HUES48 (cell line): ENCODE measurements at regions not wholly inside any gene's neighbourhood (a gene's known extent, or its start where the extent isn't known, plus 50 kb on each side); places are given as distances from the start of the nearest gene placed in this dataset.

Experiments
- H3K27ac ChIP-seq: one replicate; pipeline ENCODE4 v1.7.0; 2013; ENCODE audit warnings: low read depth, low read length, inconsistent platforms
- H3K27me3 ChIP-seq: 2 replicates; pipeline ENCODE4 v1.6.1; 2013; ENCODE audit warnings: mild to moderate bottlenecking, low read length; ENCODE audit not compliant: control insufficient read depth, insufficient read depth
- H3K36me3 ChIP-seq: 2 replicates; pipeline ENCODE4 v1.6.1; 2013; ENCODE audit warnings: low read length; ENCODE audit not compliant: control insufficient read depth, insufficient read depth
- H3K4me1 ChIP-seq: 2 replicates; pipeline ENCODE4 v1.6.1; 2013; ENCODE audit warnings: mild to moderate bottlenecking, low read length; ENCODE audit not compliant: control insufficient read depth, insufficient read depth
- H3K4me3 ChIP-seq: 2 replicates; pipeline ENCODE4 v1.5.1; 2013; ENCODE audit warnings: mild to moderate bottlenecking, low read depth, low read length
- H3K9ac ChIP-seq: 2 replicates; pipeline ENCODE4 v1.6.1; 2013; ENCODE audit warnings: mild to moderate bottlenecking, low read depth, low read length, moderate library complexity
- H3K9me3 ChIP-seq: 2 replicates; pipeline ENCODE4 v1.6.1; 2013; ENCODE audit warnings: low read length; ENCODE audit not compliant: control insufficient read depth, insufficient read depth

DNA sequence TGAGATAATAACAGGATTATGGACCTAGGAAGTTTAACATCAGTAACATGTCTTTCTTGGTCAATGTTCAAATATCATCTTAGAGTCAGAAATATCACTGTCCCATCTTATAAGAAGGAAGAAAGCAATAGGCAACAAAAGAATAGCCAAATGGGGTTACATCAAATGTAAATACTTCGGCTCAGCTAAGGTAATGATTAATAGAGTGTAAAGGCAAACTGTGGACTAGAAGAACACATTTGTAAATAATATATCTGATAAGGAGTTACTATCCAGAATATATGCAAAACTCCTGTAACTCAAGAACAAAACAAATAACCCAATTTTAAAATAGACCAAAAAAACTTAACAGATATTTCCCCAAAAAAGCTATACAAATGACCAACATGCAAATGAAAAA lies 630.3 kb downstream of the RPS29 start:
- Histone ChIP-seq H3K9me3 (no peaks in the 10 kb centered on the region), H3K4me1 (no peaks in the 10 kb centered on the region), H3K36me3 (no peaks in the 10 kb centered on the region), H3K4me3 (no peak overlapping the region), H3K9ac (no peak overlapping the region), H3K27me3 (no peaks in the 10 kb centered on the region), H3K27ac (no peak overlapping the region)

DNA sequence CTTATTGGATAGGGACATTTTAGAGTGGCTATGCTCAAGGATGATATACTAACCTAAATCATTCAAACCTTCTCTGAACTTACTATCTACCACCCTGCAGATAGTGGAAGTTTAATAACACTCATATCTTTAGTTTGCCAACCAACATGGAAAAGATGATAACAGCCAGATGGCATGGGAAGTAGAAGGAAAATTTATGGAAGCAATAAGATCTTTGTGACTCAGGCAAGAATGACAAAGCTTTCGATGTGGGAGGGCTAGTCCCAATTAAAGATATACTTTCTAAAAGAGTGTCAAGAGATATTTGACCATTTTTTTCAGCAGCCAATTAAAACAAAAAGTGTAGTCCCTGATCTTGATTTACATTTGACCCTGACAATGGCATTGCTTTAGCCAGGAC lies 631.7 kb downstream of the RPS29 start:
- no peaks in the 10 kb centered on the region for H3K9me3 ChIP-seq
- H3K36me3 ChIP-seq: no peaks in the 10 kb centered on the region
- no peaks in the 10 kb centered on the region for H3K4me1 ChIP-seq
- no peaks in the 10 kb centered on the region for H3K27me3 ChIP-seq
- no peak overlapping the region for H3K27ac ChIP-seq
- H3K9ac ChIP-seq: no peak overlapping the region
- H3K4me3 ChIP-seq: no peak overlapping the region

GRCh38 chr14:48944809-48945208 lies 641.4 kb downstream of the RPS29 start:
- H3K4me3 ChIP-seq: no peak overlapping the region
- no peaks in the 10 kb centered on the region for H3K36me3 ChIP-seq
- no peaks in the 10 kb centered on the region for H3K27me3 ChIP-seq
- H3K27ac ChIP-seq: no peak overlapping the region
- no peak overlapping the region for H3K9ac ChIP-seq
- no peaks in the 10 kb centered on the region for H3K9me3 ChIP-seq
- H3K4me1 ChIP-seq: no peaks in the 10 kb centered on the region

- H3K9ac ChIP-seq: no peak overlapping the region
- no peaks in the 10 kb centered on the region for H3K4me1 ChIP-seq
- H3K27me3 ChIP-seq: no peaks in the 10 kb centered on the region
- no peaks in the 10 kb centered on the region for H3K9me3 ChIP-seq
- no peaks in the 10 kb centered on the region for H3K36me3 ChIP-seq
- no peak overlapping the region for H3K4me3 ChIP-seq
- H3K27ac ChIP-seq: no peak overlapping the region
Observed at GRCh38 chr14:48943913-48944312, 642.3 kb downstream of the RPS29 start.

GRCh38 chr14:48937541-48938195 lies 648.5 kb downstream of the RPS29 start:
- no peaks in the 10 kb centered on the region for H3K4me1 ChIP-seq
- H3K36me3 ChIP-seq: no peaks in the 10 kb centered on the region
- no peaks in the 10 kb centered on the region for H3K9me3 ChIP-seq
- H3K27ac ChIP-seq: no peak overlapping the region
- H3K9ac ChIP-seq: no peak overlapping the region
- H3K27me3 ChIP-seq: no peaks in the 10 kb centered on the region
- no peak overlapping the region for H3K4me3 ChIP-seq

GRCh38 chr14:48936849-48937248 lies 649.3 kb downstream of the RPS29 start:
- H3K4me1 ChIP-seq: no peaks in the 10 kb centered on the region
- H3K9ac ChIP-seq: no peak overlapping the region
- no peaks in the 10 kb centered on the region for H3K36me3 ChIP-seq
- no peaks in the 10 kb centered on the region for H3K27me3 ChIP-seq
- no peak overlapping the region for H3K4me3 ChIP-seq
- H3K9me3 ChIP-seq: no peaks in the 10 kb centered on the region
- no peak overlapping the region for H3K27ac ChIP-seq

DNA sequence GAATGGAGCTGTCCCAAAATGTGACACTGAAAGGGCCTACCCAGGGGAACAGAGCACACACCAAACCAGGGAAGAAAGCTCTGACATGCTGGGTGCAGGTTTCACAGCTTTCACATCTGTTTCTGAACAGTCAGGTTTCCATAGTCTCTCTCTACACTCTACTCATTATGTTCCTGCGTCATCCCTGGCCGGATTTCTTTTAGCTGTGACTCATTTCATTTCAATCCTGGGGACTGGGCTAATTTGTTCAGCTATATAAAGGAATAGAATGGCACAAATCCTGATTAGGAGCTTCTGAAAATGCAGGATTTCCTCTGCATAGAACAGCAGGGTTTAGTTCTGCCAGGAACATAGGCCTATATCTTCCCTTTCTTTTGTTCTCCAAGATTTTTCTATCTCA lies 649.8 kb downstream of the RPS29 start:
- H3K27me3 ChIP-seq: no peaks in the 10 kb centered on the region
- H3K9ac ChIP-seq: no peak overlapping the region
- no peak overlapping the region for H3K27ac ChIP-seq
- no peaks in the 10 kb centered on the region for H3K36me3 ChIP-seq
- H3K9me3 ChIP-seq: no peaks in the 10 kb centered on the region
- no peak overlapping the region for H3K4me3 ChIP-seq
- no peaks in the 10 kb centered on the region for H3K4me1 ChIP-seq

GRCh38 chr14:48925184-48925583 lies 661.0 kb downstream of the RPS29 start:
- Histone ChIP-seq H3K4me3 (no peak overlapping the region), H3K9ac (no peak overlapping the region), H3K36me3 (no peaks in the 10 kb centered on the region), H3K4me1 (no peaks in the 10 kb centered on the region), H3K27ac (no peak overlapping the region), H3K9me3 (no peaks in the 10 kb centered on the region), H3K27me3 (no peaks in the 10 kb centered on the region)

GRCh38 chr14:48914921-48915320 lies 671.3 kb downstream of the RPS29 start:
- Histone ChIP-seq H3K4me3 (no peak overlapping the region), H3K27ac (no peak overlapping the region), H3K9ac (no peak overlapping the region), H3K9me3 (no peaks in the 10 kb centered on the region), H3K27me3 (no peaks in the 10 kb centered on the region), H3K36me3 (no peaks in the 10 kb centered on the region), H3K4me1 (no peaks in the 10 kb centered on the region; the same call in 1 of the 2 replicates)

DNA sequence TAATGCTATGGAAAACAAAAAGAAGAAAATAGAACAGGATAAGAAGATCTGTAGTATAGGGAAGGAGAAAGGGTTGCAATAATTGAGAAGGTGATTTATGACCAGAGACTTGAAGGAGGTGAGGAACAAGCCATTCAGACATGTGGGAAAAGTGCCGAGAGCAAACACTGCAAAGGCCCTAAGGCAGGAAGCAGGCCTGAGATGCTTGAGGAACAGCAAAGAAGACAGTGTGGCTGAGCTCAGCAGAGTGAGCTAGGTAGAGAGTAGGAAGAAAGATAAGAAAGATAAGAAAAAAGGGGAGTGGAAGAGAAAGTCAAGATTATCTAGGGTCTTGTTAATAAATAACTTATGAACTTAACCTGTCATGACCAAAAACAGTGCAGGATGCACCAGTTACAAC lies 671.8 kb downstream of the RPS29 start:
- H3K9me3 ChIP-seq: no peaks in the 10 kb centered on the region
- no peaks in the 10 kb centered on the region for H3K36me3 ChIP-seq
- H3K27me3 ChIP-seq: no peaks in the 10 kb centered on the region
- no peak overlapping the region for H3K4me3 ChIP-seq
- H3K4me1 ChIP-seq: no peaks in the 10 kb centered on the region; the same call in 1 of the 2 replicates
- H3K9ac ChIP-seq: no peak overlapping the region
- H3K27ac ChIP-seq: no peak overlapping the region

- Histone ChIP-seq H3K9me3 (no peaks in the 10 kb centered on the region), H3K36me3 (no peaks in the 10 kb centered on the region), H3K9ac (no peak overlapping the region), H3K27ac (no peak overlapping the region), H3K4me3 (no peak overlapping the region), H3K4me1 (peaks cover 11% of the 10 kb centered on the region; the same call in 1 of the 2 replicates), H3K27me3 (no peaks in the 10 kb centered on the region)
Observed at GRCh38 chr14:48900565-48900964, 685.6 kb downstream of the RPS29 start.
